ENCODE measurements at regions not wholly inside any gene's neighbourhood (a gene's known extent, or its start where the extent isn't known, plus 50 kb on each side); places are given as distances from the start of the nearest gene placed in this dataset.

DNA sequence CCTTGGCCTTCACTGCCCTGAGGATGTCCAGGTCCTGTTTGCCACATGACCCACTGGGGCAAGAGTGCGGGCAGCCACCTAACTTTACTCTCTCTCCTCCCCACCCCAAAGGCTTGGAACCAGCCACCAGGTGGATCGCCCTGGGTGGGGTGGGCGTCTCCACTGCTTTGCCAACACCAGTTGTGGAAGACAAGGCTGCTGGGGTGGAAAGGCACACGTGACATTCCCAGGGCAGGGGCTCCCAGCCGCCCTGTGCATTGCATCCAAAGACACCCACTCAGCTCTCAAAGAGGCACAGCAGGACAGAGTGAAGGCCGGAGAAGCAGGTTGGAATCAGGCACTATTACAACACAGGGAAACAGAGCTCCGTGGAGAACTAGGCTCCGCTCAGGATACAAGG, 162.2 kb downstream of the OLFM1 start:
- no peak for FAIRE-seq
- no peak for DNase-seq (ENCODE audit: low spot score in 2 of 2)

DNA sequence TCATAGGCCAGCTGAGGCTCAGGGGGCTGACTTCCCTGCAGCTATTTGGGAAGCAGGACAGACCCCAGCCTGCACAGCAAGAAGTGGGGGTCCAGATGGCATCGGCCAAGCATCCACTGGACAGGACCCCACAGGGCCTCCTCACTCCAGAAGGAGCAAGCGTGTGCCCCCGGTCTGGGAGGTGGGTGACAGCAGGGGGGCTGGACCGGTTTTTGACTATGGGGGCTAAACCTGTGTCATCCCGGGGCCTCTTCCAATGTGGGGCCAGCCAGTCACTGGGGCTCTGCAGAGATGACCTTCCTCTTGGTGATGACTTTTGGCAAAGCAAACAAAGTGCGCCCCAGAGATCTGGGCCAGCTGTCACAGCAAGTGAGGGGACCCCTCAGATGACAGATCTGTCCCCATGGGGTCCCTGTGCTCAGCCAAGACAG, 163.9 kb downstream of the OLFM1 start:
- FAIRE-seq (no peak), DNase-seq (ENCODE audit: low spot score in 2 of 2) (no peak)

DNA sequence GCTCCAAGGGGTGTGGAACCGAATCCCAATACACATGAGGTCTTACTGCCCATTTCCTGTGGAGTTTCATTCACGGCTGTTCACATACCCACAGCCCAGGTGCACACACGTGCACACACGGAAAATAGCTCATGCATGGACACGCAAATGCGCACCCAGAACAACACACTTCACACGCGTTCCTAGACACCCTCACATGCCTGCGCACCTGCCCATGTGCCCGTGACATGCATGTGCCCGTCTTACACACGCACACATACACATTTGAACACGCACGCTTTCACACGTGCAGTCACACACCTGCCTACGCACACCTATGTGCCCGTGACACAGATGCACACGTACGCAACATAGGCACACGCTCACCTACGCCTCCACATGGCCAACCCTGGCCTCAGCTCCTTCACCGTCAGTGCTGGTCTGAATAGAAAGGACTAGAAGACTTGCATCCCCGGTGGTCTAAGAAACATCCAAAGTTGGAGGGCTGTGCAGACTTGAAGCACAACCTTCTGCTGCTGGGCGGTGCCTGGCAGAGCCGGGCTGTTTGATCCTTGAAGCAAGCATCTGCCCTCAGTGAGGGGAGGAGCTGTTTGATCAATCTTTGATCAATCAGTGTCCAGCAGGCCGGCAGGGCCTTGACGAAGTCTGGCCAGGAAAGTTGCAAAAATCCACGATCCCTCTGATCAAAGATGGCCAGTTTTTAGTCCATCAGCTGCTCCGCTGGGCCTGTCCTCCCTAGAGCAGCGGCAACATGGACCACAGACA, 164.7 kb downstream of the OLFM1 start:
- FAIRE-seq (no peak), DNase-seq (ENCODE audit: low spot score in 2 of 2) (no peak)

DNA sequence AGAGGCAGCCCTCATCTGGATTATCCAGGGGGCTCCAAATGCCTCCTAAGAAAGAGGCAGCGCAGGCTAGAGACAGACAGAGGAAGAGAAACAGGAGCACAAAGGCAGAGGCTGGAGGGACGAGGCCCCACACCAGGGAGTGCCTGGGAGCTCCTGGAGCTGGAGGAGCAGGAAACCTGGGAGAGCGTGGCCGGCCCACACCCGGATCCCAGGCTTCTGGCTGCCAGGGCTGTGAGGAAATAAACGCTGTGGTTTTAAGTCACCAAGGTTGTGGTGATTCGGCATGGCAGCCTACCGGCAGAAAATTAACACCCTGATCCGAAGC, 165.5 kb downstream of the OLFM1 start:
- FAIRE-seq, result no peak
- no peak for DNase-seq (ENCODE audit: low spot score in 2 of 2)

DNA sequence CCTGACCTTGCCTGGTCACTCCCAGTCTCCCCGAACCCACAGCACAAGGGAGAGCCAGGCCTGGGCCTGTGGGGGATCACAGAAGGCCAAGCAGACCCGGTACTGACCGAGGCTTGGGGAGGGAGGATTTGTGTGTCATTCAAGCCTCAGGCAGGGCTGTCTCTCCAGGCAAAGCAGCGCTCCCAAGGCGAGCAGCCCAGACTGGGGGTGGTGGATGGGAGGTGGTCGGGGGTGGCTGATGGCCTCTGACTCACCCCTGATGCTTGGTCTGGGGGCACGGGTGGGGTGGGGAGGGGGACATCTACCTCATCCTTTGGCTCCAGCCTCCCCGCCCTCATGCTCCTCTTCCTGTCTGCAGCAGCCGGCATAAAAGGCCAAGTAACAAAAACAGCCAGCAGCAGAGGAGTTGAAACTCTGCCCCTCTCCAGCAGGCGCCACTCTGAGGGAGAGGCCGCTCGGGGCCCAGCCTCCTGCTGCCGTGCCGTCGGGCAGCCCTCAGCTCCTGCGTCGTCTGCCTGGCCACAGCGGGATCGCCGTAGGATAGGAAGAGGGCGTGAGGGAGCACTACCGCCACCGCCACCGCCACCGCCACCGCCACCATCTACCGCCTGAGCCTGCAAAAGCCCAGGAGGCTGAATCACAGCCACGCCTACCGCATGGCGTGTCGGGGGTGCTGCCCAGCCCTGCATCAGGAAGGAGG, 166.0 kb downstream of the OLFM1 start:
- DNase-seq (ENCODE audit: low spot score in 2 of 2) (no peak), FAIRE-seq (no peak)

DNA sequence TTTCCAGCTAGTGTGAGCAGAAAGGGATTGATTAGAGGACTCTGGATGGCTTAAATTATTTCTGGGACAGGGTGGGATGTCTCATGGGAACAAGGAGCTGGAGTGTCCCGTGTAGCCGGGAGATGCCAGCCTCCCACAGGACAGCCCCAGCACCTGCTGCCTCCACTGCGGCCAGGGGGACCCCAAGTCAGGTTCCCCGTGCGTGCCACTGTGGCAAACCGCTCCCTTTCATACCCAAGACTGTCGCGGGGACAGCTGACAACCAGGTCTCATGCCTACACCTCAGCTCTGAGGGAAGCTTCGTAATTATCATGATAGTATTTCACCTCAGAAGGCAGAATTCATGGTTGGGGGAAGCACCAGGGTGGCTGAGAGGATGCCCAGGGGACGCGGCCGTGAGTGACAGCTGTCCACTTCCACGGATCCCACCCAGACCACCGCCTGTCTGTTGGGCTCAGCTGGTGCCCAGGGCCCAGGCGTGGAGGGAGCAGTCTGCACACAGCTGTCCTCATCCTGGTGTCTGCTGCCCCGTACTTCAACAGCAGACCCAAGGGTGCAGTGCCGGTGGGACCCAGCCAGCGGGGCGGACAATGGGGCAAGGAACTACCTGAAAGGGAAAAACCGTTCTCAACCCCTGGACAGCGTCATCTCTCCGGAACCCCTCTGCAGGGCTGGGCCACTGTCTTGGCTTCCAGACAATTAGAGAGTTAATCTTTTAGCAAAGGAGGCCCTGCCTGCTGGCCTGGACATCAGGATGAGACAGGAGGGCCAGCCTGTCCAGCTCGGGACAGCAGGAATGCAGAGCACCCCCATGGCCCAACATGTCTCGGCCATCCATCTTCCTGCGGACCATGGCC, 166.9 kb downstream of the OLFM1 start:
- no peak for DNase-seq (ENCODE audit: low spot score in 2 of 2)
- no peak for FAIRE-seq

DNA sequence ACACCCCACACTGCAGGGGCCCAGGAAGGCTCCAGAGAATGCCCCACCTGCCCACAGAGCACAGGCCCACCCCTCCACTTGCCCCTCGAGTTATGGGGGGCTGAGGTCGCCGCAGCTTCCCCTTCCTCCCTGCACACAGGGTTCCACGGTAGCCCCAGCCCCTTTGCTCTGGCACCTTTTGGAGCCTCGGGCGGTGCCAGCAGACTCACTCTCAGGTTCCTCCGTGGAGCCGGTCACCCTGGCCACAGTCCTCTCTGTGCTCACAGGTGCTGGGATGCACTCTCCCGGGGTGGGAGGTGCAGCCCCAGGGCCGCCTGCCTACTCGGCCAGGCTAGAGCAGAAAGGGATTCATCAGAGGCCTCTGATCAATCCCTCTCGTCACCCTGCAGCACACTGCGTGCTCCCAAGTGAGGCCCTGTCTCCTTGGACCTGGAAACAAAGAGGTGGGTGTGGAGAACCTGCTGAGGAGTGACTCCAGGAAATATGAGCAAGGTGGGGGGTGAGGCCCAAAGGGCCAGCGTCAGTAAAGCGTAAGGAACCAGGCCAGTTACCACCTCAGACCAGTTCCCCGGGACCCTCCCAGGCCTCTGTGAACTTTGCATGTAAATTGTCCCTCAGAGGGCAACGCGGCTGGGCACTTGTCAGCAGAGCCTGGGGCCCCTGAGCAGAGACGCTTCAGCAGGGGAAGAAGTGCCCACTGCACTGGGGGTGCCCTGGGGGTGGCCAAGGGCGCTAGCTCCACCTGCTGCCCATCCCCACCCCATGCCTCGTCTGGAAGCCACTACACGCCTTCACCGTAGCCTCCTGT, 167.8 kb downstream of the OLFM1 start:
- FAIRE-seq (no peak), DNase-seq (ENCODE audit: low spot score in 2 of 2) (no peak)

DNA sequence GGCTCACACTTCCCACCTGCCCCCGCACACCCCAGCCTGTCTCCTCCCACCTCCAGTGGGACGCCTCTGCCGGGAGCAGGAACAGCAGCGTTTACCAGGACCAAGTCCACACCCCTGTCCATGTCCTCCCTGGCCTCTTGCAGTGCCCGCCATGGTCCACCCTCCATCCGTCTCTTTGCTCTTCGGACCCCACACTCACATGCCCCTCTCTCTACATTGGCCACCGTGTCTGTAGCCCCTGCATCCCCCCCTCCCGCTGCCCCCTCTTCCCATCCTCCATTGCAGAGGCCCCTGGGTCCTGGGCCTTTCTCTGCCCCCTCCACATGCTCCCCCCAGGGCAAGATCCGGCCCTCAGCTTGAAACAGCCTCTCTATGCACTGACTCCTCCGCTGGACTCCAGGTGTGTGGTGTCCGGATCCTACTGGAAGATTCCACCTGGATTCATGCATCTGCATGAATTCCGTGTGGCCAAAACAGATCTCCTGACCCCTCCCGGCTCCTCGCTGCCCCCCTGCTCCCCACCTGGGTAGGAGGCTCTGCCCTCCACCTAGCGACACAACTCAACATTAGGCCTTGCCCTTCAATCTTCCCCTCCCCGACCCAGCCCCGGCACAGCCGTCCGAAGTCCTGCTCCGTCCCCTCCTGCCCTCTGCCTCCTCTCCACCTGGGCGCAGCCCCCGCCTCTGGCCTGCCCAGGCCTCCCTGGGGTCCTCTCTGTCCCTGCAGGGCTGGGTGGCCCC, 168.5 kb downstream of the OLFM1 start:
- DNase-seq (ENCODE audit: low spot score in 2 of 2), result no peak
- no peak for FAIRE-seq

DNA sequence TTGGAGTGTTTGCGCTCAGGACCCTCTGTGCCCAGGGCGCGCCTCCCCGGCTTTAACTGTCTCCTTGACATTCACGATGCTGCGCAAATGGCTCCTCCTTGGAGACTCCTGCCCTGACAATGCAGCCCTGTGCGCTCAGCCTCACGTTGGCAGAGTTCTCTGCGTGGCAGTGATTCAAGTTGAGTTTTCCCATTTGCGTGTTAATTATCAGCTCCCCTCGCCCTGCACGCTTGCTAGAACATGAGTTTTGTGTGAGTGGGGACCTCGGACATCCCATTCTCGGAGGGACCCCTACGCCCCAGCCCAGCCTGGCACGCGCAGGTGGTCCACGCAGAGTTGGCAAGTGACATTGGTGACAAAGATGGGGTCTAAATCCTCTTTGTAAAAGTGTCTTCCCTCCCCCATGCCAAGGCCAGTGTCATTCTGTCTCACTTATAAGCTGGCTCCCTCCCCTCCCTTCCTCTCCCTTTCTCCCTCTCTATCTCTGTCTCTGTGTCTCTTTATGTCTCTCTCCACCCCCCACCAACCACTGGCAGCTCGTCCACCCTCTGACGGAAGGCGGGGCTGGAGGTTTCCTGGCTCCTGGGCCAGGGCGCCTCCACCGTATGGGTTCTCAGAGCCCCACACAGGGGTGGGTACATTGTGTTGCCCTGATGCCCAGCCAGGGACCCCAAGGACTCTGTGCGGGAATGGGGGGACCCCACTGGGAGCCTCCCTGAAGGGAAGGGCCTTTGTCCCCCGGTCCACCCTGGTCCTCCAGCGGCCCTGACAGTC, 169.3 kb downstream of the OLFM1 start:
- DNase-seq (ENCODE audit: low spot score in 2 of 2), result no peak
- no peak for FAIRE-seq

DNA sequence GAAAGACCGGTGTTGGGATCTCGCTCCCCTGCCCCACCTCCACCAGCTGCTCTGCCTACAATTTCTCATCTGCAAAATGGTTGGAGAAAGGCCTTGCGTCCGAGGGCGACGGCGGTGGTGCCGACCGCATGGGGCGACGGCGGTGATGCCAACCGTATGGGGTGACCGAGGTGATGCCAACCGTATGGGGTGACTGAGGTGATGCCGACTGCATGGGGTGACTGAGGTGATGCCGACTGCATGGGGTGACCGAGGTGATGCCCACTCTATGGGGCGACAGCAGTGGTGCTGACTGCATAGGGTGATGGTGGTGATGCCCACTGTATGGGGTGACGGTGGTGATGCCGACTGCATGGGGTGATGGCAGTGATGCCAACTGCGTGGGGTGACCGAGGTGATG, 171.0 kb downstream of the OLFM1 start:
- FAIRE-seq (no peak), DNase-seq (ENCODE audit: low spot score in 2 of 2) (no peak)

DNA sequence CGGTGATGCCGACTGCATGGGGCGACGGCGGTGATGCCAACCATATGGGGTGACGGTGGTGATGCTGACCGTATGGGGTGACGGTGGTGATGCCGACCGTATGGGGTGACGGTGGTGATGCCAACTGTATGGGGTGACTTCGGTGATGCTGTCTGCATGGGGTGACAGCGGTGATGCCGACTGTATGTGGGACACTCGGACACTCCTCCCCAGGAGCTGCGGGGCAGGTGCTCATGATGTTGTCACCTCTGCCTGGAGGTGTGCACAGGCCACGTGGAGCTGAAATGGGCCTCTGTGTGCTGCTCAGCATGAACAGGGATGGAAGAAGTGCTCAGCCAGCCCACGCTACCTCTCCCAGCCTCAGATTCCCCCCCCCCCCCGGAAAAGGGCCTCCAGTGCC, 171.8 kb downstream of the OLFM1 start:
- FAIRE-seq, result no peak
- no peak for DNase-seq (ENCODE audit: low spot score in 2 of 2)

DNA sequence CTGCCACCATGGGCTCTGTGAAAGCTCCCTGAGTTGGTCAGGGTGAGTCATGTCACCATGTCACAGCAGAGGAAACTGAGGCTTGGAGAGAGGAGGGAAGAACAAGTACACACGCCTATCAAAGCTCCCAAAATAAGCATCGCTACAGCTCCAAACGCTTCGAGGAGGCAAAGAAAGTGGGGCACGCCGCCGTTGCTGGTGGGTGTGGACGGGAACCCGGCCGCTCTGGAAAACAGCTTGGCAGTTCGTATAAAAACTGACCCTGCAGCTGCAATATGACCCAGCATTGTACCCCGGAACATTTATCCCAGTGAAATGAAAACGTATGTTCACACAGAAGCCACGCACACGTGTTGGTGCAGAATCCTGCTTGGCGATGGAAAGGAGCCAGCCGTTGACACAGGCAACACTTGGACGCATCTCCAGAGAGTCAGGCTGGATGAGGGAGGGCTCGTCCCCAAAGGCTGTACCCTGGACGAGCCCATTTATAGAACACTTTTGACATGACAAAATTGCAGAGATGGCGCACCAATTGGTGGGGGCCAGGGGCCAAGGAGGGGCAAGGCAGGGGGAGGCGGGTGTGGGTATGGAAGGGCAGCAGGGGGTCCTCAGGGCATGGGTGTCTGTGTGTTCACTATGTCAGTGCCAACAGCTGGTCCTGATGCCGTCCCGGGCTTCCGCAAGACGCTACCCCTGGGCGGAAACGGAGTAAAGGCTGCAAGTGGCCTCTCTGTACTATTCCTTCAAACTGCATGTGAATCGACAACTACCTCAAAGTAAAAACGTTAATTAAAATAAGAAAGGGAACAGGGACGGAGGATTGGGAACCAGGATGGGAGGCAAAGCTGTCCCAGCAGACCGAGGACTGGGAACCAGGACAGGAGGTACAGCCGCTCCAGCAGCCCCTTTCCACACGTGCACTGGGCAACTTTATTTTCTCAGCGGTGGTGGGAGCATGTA, 173.0 kb downstream of the OLFM1 start:
- no peak for DNase-seq (ENCODE audit: low spot score in 2 of 2)
- FAIRE-seq, result no peak

DNA sequence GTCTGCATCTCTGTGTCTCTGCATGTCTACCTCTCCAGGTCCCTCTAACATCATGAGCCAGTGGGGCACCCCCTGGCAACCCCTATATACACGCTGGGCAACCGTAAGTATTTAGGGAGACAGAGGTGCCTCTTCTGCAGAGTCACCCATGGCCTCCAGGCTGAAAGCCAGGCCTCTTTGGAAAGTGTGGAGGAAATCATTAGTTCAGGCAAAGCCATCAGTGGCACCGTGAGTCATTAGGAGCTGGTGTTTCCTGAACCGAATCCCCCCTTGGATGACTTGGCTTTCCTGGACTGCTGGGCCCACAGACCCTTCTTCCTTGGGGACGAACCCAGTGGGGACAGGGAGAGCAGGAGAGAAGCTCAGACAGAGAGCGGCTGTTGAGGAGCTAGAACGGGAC, 174.8 kb downstream of the OLFM1 start:
- no peak for DNase-seq (ENCODE audit: low spot score in 2 of 2)
- no peak for FAIRE-seq

DNA sequence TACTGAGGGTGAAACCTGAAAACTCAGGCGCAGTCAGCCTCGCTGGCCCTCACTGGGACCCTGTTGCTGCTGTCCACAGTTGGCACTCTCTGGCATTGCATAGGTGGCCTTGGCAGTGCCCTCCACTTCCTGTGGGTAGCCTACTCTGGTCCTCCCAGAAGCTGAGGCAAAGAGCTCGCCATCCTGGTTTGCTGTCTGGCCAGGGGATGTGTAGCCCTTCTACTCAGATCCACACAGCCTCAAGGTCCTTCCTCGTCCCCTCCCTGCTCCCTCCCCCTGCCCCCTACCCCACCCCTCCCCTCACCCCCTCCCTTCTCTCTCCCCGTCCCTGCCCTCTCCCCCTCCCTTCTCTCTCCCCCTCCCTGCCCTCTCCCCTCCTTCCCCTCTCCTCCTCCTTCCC, 176.0 kb downstream of the OLFM1 start:
- DNase-seq (ENCODE audit: low spot score in 2 of 2), result no peak
- no peak for FAIRE-seq

DNA sequence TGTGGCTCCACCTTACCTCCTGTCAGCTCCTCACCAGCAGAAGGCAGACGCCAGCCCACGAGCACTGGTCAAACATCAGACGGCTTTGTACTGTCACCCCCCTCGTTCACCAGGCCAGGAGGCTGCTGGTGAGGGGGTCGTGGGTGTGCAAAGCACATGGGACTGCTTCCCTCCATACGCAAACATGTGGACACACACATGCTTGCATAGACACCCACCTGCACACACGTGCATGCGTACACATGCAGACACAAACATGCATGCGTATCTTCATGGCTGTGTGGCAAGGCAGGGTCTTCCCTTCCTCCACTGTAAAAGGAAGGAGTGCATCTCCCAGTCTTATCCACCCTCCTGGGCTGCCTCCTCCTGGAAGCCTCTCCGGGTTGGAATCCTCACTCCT, 178.5 kb downstream of the OLFM1 start:
- FAIRE-seq, result no peak
- no peak for DNase-seq (ENCODE audit: low spot score in 2 of 2)

DNA sequence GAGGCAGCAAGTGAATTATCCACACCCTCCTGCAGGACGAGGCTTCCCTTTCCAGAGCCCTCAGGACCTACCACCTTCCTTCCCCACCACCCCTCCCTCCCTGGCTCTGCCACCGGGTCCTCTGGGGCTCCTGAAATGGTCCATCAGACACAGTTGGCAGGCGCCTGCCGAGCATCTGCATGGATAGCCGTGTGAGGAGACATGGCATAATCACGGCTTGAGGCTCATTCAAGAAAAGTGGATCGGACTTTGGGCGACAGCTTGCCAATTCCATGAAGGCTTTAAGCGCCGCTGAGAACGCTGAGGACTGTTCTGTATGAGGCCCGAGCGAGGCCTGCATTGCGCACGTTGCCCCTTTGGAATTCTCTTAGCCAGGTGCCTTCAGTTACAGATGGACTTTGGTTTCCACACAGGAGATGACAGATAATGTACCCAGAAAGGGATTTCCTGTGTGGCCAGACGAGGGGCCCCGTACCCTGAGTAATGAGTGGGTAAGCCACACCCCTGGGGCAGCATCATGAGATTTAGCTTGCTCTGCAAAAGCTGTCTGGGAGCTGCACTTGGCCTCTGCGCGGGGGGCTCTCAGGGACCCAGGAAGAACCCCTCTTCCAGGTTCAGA, 179.8 kb downstream of the OLFM1 start:
- DNase-seq (ENCODE audit: low spot score in 2 of 2), result no peak
- no peak for FAIRE-seq

DNA sequence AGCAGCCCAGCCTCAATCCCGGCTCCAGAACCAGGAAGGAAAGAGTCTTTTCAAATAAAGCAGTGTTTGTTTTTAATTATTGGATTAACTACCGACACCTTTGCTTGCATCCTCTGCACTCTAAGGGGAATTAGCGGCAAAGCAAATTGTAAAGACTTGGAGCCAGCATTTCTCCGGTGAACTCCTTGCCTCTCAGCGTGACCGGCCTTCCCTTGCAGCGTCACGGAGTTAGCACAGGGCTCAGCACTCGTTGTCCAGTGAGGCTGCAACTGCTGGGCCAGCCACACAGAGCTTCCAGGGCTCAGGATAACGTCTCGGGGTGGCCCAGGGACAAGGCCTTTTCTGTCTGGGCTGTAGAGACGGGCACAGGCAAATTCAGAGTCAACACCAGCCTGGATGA, 180.6 kb downstream of the OLFM1 start:
- FAIRE-seq, result no peak
- DNase-seq (ENCODE audit: low spot score in 2 of 2), result no peak

DNA sequence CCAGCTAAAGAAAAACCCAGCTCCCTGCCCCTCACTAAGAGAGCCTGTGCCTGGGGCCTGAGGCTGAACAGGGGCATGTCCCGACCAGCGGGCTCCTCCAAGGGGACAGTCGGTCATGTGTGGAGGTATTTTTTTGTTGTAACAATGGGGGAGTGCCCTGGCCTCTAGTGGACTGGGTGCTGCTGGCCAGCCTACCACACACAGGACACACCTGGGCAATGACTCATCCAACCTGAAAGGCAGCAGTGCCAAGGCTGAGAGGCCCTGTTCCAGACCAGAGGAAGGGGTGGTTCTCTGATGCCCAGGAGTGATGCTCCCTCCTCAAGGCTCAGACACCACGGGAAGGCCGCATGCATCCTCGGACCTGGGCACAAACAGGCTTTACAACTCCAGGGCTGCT, 181.5 kb downstream of the OLFM1 start:
- DNase-seq (ENCODE audit: low spot score in 2 of 2) (no peak), FAIRE-seq (no peak)
